RWPE2 (cell line): ENCODE measurements at regions not wholly inside any gene's neighbourhood (a gene's known extent, or its start where the extent isn't known, plus 50 kb on each side); places are given as distances from the start of the nearest gene placed in this dataset.
"Not testable (repeated sequence)": the region's sequence is repeated elsewhere in the genome, so short reads cannot be mapped to it uniquely, and the experiment has no call there.

Source experiments
- ATAC-seq: fragments of 200-7000 bp; cut with Tn5 transposase; 3 replicates; pipeline ENCODE4 v1.9.1; 2021; ENCODE audit warnings: low read depth
- DNase-seq: peaks from one replicate; pipeline ENCODE4 v3.0.0-alpha.2; 2020; ENCODE audit warnings: low spot score
- H3K27ac ChIP-seq: fragments of 450-650 bp; 2 replicates; pipeline ENCODE4 v1.5.1; 2017; ENCODE audit warnings: mild to moderate bottlenecking; ENCODE audit not compliant: poor library complexity, severe bottlenecking
- H3K27me3 ChIP-seq: fragments of 250-450 bp; sonication (Bioruptor Pico); 2 replicates; pipeline ENCODE4 v1.5.1; 2021; ENCODE audit warnings: mild to moderate bottlenecking, moderate library complexity; ENCODE audit not compliant: insufficient read depth, poor library complexity, severe bottlenecking
- H3K36me3 ChIP-seq: fragments of 250-450 bp; sonication (Bioruptor Pico); 2 replicates; pipeline ENCODE4 v1.5.1; 2020; ENCODE audit warnings: low read depth, mild to moderate bottlenecking, moderate library complexity
- H3K4me1 ChIP-seq: fragments of 250-450 bp; sonication (Bioruptor Pico); 2 replicates; pipeline ENCODE4 v1.5.1; 2021; ENCODE audit warnings: mild to moderate bottlenecking, moderate library complexity; ENCODE audit not compliant: insufficient read depth, poor library complexity, severe bottlenecking
- H3K4me3 ChIP-seq: fragments of 250-450 bp; sonication (Bioruptor Pico); 2 replicates; pipeline ENCODE4 v1.5.1; 2021; ENCODE audit warnings: mild to moderate bottlenecking, moderate library complexity; ENCODE audit not compliant: severe bottlenecking
- H3K9me3 ChIP-seq: fragments of 250-450 bp; sonication (Bioruptor Pico); 2 replicates; pipeline ENCODE4 v1.5.1; 2021; ENCODE audit warnings: mild to moderate bottlenecking, moderate library complexity; ENCODE audit not compliant: severe bottlenecking
- TF ChIP-seq, protein P1 (sequence below): fragments of 450-650 bp; IDR thresholded peaks from one replicate; pipeline ENCODE4 v1.5.1; 2017; ENCODE audit warnings: mild to moderate bottlenecking, moderate library complexity; ENCODE audit not compliant: poor library complexity, severe bottlenecking

DNA sequence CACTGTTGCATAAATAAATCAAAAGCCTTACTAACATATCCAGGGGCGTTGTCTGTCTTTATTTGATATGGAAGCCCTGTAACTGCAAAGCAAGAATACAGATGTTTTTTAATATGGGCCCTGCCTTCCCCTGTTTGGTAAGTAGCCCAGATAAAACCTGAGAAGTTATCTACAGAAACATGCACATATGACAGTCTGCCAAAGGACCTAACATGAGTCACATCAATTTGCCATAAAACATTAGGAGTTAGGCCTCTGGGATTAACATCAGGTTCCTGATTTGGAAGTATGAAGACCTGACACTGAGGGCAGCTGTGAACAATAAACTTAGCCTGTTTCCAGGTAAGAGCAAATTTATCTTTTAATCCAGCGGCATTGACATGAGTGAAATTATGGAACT, 1588.8 kb downstream of the REEP3 start:
- Histone ChIP-seq H3K36me3 (no peaks in the 10 kb centered on the region), H3K4me1 (no peaks in the 10 kb centered on the region), H3K4me3 (no peak overlapping the region), H3K27me3 (no peaks in the 10 kb centered on the region), H3K27ac (no peak overlapping the region), H3K9me3 (no peaks in the 10 kb centered on the region)
- TF ChIP-seq, protein P1, sequence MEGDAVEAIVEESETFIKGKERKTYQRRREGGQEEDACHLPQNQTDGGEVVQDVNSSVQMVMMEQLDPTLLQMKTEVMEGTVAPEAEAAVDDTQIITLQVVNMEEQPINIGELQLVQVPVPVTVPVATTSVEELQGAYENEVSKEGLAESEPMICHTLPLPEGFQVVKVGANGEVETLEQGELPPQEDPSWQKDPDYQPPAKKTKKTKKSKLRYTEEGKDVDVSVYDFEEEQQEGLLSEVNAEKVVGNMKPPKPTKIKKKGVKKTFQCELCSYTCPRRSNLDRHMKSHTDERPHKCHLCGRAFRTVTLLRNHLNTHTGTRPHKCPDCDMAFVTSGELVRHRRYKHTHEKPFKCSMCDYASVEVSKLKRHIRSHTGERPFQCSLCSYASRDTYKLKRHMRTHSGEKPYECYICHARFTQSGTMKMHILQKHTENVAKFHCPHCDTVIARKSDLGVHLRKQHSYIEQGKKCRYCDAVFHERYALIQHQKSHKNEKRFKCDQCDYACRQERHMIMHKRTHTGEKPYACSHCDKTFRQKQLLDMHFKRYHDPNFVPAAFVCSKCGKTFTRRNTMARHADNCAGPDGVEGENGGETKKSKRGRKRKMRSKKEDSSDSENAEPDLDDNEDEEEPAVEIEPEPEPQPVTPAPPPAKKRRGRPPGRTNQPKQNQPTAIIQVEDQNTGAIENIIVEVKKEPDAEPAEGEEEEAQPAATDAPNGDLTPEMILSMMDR, result no peak
- no peak for DNase-seq
- ATAC-seq, result no peak

DNA sequence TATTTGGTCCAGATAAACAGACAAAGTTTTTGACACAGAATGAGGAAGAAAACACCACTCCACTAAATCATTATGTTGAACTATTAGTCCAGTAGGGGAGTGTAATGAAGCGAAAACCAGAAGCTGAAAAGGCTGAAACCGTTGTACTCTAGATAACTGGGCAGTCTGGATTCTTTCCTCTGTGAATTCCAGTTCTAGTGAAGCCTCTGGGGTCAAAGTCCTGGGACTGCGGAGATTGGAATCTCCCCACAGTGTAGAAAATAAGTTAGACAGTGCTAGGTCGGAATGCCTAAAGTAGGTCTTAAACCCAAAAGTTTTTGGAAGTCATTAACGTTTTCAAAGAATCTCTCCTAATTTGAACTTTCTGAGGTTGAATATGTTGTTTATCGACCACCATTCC, 1589.9 kb downstream of the REEP3 start:
- not testable (repeated sequence) for H3K36me3 ChIP-seq, DNase-seq, H3K27ac ChIP-seq, H3K27me3 ChIP-seq, H3K9me3 ChIP-seq, ATAC-seq, H3K4me3 ChIP-seq, H3K4me1 ChIP-seq

DNA sequence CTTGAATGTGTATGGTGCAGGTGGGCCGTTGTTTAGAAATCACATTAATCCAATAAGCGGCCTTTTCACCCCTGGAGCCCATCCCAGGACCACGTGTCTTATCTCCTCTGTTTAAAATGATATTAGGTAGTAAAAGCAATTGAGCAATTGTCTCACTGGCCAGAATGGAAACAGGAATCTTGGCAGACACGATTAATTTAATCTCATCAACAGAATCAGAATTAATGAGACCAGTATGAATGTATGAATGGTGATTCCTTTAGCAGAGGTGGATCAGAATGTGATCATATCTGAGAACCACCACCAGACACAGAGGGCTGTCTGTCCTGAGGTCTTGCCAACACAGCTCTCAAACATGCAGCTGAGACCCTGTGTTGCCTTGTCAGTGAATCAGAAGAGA, 1591.4 kb downstream of the REEP3 start:
- Histone ChIP-seq H3K4me1 (no peaks in the 10 kb centered on the region), H3K4me3 (no peak overlapping the region), H3K27me3 (no peaks in the 10 kb centered on the region), H3K36me3 (no peaks in the 10 kb centered on the region), H3K27ac (no peak overlapping the region), H3K9me3 (no peaks in the 10 kb centered on the region)
- TF ChIP-seq, protein P1, result no peak
- no peak for DNase-seq
- no peak for ATAC-seq

DNA sequence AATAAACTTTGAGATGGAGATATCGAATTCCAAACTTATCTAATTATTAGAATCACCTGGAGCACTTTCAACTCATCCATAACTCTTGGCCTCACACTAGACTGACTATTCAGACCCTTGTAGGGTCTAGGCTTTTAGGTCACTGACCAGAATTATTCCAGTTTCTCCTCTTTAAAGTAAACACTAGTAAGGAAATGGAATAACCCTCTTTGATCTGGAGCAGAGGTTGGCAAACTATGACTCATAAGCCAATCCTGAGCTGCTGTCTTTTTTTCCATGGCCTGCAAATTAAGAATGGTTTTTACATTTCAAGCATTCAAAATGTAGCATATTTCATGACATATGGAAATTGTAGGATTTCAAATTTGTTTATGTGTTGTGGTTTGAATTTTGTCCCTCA, 1601.9 kb downstream of the REEP3 start:
- Histone ChIP-seq H3K36me3 (no peaks in the 10 kb centered on the region), H3K27ac (no peak overlapping the region), H3K9me3 (no peaks in the 10 kb centered on the region), H3K27me3 (no peaks in the 10 kb centered on the region), H3K4me3 (no peak overlapping the region), H3K4me1 (no peaks in the 10 kb centered on the region)
- ATAC-seq, result no peak
- no peak for DNase-seq
- TF ChIP-seq, protein P1, result no peak

DNA sequence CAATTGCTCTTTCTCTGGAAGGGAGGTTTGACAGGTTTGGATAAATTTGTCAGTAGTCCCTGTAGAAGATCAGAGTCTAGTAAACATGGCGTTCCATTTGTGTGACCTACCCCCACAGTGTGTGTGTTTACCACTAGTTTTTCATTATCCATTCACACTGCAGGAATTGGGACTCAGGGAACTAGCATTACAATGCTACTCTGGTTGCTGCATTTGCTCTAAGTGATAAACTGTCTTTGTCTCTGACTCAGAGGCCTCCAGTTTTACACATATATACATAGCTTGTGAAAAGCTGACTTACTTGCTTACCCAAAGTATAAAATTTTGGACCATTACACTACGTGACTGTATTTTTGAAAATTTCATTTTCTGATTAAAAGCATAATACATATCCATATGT, 1604.0 kb downstream of the REEP3 start:
- Histone ChIP-seq H3K4me1 (no peaks in the 10 kb centered on the region), H3K27ac (no peak overlapping the region), H3K36me3 (no peaks in the 10 kb centered on the region), H3K4me3 (no peak overlapping the region), H3K9me3 (no peaks in the 10 kb centered on the region), H3K27me3 (no peaks in the 10 kb centered on the region)
- no peak for DNase-seq
- TF ChIP-seq, protein P1, result no peak
- no peak for ATAC-seq

DNA sequence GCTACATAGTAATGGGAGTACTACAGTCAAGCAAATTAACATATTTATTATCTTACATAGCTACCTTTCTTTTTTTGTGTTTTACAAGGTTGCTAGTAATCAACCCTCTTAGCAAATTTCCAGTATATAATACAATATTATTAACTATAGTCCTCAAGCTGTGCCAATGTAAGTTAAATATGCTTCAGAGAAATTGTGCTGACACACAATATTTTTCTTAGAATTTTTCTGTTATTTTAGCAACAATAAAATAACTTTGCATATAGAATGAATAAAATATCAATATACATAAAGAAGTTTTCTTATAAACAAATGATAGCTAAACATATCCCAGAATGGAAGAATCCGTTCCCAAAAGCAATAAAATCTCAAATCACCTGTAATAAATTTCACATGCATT, 1605.1 kb downstream of the REEP3 start:
- ATAC-seq (no peak), DNase-seq (no peak)
- Histone ChIP-seq H3K36me3 (no peaks in the 10 kb centered on the region), H3K4me1 (no peaks in the 10 kb centered on the region), H3K27ac (no peak overlapping the region), H3K27me3 (no peaks in the 10 kb centered on the region), H3K9me3 (no peaks in the 10 kb centered on the region), H3K4me3 (no peak overlapping the region)
- TF ChIP-seq, protein P1, result no peak
